ENCODE measurements at regions not wholly inside any gene's neighbourhood (a gene's known extent, or its start where the extent isn't known, plus 50 kb on each side); places are given as distances from the start of the nearest gene placed in this dataset.

- TF ChIP-seq CTCF (IDR thresholded peaks at IDR 0.05), result no peak
- no peak for TF ChIP-seq EZH2 (IDR thresholded peaks at IDR 0.05)
These were observed 168.7 kb upstream of the GNAI1 start for GRCh38 chr7:79965946-79966345.

Measured in neural progenitor cell (in vitro differentiated cells).